ENCODE measurements at regions not wholly inside any gene's neighbourhood (a gene's known extent, or its start where the extent isn't known, plus 50 kb on each side); places are given as distances from the start of the nearest gene placed in this dataset.

DNA sequence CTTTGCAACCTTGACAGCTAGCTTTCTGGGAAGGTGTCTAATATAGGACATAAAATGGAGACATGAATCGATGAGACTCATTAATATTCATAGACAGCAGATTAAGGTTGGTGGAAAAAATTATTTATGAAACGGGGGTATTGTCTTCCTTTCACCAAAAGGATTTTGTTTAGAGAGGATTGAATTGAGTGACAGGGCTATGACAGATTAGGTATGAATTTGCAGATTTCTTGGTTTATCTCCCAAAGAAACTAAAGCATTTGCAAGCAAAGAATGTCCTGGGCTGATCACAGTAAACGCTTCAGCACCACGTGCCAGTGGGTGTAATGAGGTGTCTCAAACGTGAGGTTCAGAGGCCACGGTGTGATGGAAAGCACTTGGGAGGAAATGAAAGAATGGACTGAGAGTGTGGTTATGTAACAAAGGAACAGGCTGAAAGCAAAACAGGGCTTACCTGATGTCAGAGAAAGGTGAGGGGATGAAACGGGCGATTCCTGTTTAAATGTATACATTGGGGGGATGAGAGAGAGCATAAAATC, 329.2 kb upstream of the NPVF start:
- no peak for TF ChIP-seq CTCF (conservative IDR thresholded peaks at IDR 0.05; ENCODE audit: low read length)
- DNase-seq (ENCODE audit: low read depth), result no peak
- H3K4me3 ChIP-seq (ENCODE audit: low read length), result no peak overlapping the region

DNA sequence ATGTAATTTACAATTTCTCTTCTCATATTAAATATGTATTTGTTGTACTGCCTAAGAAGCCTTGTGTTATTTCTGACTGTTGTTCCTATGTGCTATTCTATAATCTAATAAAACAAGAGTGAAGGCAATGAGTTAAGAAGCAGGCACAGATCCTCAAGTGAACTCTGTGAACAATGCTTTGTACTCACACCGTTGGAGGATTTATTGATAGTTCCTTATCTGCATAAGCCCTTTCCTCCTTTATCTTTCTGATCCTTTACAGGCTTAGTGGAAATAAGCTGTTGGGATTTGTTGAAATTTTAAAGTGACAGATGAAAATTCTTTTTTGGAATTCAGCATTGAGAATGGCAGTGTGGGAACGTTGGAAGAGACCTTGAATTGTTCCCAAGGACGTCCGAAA, 329.6 kb upstream of the NPVF start:
- H3K4me3 ChIP-seq (ENCODE audit: low read length), result no peak overlapping the region

DNA sequence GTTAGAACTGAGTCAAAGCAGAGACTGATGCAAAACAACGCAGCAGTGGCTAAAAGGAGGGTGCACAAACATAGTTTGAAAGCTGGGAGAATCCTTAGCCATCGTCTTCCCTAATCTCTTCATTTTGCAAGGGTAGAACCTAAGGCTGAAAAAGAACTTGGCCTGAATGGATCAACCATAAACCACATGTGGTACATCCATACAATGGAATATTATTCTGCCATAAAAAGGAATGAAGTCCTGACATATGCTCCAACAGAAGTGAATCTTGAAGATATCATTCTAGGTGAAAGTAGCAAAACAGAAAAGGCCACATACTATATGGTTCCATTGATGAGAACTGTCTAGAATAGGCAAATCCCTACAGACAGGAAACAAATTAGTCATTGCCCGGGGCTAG, 330.3 kb upstream of the NPVF start:
- H3K4me3 ChIP-seq (ENCODE audit: low read length), result no peak overlapping the region
- no peak for TF ChIP-seq CTCF (conservative IDR thresholded peaks at IDR 0.05; ENCODE audit: low read length)
- DNase-seq (ENCODE audit: low read depth), result no peak

More for the DNA sequence above, 329.6 kb upstream of the NPVF start:
- DNase-seq (ENCODE audit: low read depth), result no peak
- no peak for TF ChIP-seq CTCF (conservative IDR thresholded peaks at IDR 0.05; ENCODE audit: low read length)

DNA sequence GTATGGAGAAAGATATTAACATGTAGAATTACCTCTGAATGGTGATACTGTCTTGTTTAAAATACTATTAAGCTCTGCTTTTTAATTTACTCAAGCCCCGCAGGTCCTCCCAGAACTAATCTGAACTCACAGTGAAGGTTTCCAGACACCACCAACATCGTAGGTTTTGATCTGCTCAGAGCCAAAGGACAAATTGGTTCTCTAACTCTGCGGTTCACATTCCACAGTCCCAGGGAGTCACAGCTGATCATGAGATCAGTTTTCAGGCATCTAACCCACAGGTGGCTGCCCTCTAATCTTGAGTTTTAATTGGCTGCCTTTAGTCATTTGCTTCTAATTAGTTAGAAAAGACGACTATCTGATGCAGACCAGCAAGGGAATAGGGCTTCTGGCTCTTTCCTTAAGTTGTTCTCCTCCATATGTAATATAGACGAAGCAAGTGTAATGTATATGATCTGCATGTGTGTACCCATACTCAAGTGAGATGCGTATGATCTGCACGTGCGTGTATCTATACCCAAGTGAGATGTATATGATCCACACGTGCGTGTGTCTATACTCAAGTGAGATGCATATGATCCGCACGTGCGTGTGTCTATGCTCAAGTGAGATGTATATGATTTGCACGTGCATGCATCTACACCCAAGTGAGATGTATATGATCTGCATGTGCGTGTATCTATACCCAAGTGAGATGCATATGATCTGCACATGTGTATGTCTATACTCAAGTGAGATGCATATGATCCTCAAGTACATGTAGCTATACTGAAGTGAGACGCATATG, 331.5 kb upstream of the NPVF start:
- TF ChIP-seq CTCF (conservative IDR thresholded peaks at IDR 0.05; ENCODE audit: low read length), result no peak
- H3K4me3 ChIP-seq (ENCODE audit: low read length), result no peak overlapping the region
- DNase-seq (ENCODE audit: low read depth), result no peak

- no peak for TF ChIP-seq CTCF (conservative IDR thresholded peaks at IDR 0.05; ENCODE audit: low read length)
- no peak overlapping the region for H3K4me3 ChIP-seq (ENCODE audit: low read length)
- DNase-seq (ENCODE audit: low read depth), result no peak
These were observed 334.4 kb upstream of the NPVF start for GRCh38 chr7:25562673-25563182.

- TF ChIP-seq CTCF (conservative IDR thresholded peaks at IDR 0.05; ENCODE audit: low read length), result no peak
- DNase-seq (ENCODE audit: low read depth), result no peak
- H3K4me3 ChIP-seq (ENCODE audit: low read length), result no peak overlapping the region
These were observed 336.7 kb upstream of the NPVF start for GRCh38 chr7:25565002-25565401.

GRCh38 chr7:25565949-25566348, 337.7 kb upstream of the NPVF start:
- TF ChIP-seq CTCF (conservative IDR thresholded peaks at IDR 0.05; ENCODE audit: low read length), result peak; percentile 100
- no peak overlapping the region for H3K4me3 ChIP-seq (ENCODE audit: low read length)
- DNase-seq (ENCODE audit: low read depth), result peak; percentile 69
